Activated CD8-positive, alpha-beta T cell treated with anti-CD3 and anti-CD28 coated beads for 36 hours (primary cell): ENCODE measurements at regions not wholly inside any gene's neighbourhood (a gene's known extent, or its start where the extent isn't known, plus 50 kb on each side); places are given as distances from the start of the nearest gene placed in this dataset.

Source experiments
- ATAC-seq: fragments of 200-7000 bp; cut with Tn5 transposase; one replicate; pipeline ENCODE4 v1.10.0; 2021; ENCODE audit warnings: mild to moderate bottlenecking, moderate library complexity
- CTCF ChIA-PET: fragments of 350-600 bp; sonication (Branson Sonifier 250); formaldehyde crosslinking; loops from one replicate; lab custom pipeline; 2021; ENCODE audit warnings: antibody characterized with exemption; lab: Charles Lee
- POLR2A ChIA-PET: fragments of 350-600 bp; sonication (Branson Sonifier 250); formaldehyde crosslinking; loops from one replicate; lab custom pipeline; 2021; ENCODE audit warnings: antibody characterized with exemption; lab: Charles Lee
- DNase-seq: peaks from one replicate; pipeline ENCODE4 v3.0.0-alpha.2; 2020
- H3K27ac Mint-ChIP-seq: one replicate; pipeline ENCODE4 v1.8.0; 2021; ENCODE audit warnings: mild to moderate bottlenecking, mixed read lengths
- H3K27me3 Mint-ChIP-seq: one replicate; pipeline ENCODE4 v1.8.0; 2021; ENCODE audit warnings: mixed read lengths
- H3K36me3 Mint-ChIP-seq: one replicate; pipeline ENCODE4 v1.8.0; 2021; ENCODE audit warnings: low read depth, mixed read lengths
- H3K4me1 Mint-ChIP-seq: one replicate; pipeline ENCODE4 v1.8.0; 2021; ENCODE audit warnings: low read depth, mixed read lengths
- H3K4me3 Mint-ChIP-seq: one replicate; pipeline ENCODE4 v1.8.0; 2021; ENCODE audit warnings: mild to moderate bottlenecking, moderate library complexity, mixed read lengths
- H3K9me3 Mint-ChIP-seq: one replicate; pipeline ENCODE4 v1.8.0; 2021; ENCODE audit warnings: mixed read lengths
- intact Hi-C: fragments of 100-400 bp; cut with micrococcal nuclease; formaldehyde crosslinking; loops from one replicate; pipeline ENCODE4 v1.10.0; 2022
- TF ChIP-seq, protein P1 (sequence below): fragments of 200-600 bp; IDR thresholded peaks from one replicate; pipeline ENCODE4 v1.8.0; 2022; ENCODE audit warnings: antibody characterized with exemption, mild to moderate bottlenecking

DNA sequence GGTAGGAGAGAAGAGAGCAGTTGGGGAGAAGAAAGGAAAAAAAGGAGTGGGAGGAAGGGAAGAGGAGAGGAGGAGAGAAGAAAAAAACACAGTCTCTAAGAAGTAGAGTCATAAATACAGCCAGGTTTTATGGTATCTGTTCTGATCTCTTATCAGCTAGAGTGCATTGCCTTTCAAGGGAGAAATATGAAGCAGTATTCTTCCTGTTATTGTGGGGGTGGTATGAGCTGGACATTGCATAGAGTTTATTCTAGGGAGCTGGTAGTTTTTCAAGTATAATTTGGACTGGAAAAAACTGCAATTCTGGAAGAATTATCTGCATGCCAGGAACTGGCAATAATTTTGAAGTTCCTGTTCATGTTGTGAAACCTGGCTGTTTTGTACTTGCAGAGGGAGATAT, 54.9 kb upstream of the TAB3 start:
- CTCF ChIA-PET = no interaction called here
- TF ChIP-seq, protein P1, sequence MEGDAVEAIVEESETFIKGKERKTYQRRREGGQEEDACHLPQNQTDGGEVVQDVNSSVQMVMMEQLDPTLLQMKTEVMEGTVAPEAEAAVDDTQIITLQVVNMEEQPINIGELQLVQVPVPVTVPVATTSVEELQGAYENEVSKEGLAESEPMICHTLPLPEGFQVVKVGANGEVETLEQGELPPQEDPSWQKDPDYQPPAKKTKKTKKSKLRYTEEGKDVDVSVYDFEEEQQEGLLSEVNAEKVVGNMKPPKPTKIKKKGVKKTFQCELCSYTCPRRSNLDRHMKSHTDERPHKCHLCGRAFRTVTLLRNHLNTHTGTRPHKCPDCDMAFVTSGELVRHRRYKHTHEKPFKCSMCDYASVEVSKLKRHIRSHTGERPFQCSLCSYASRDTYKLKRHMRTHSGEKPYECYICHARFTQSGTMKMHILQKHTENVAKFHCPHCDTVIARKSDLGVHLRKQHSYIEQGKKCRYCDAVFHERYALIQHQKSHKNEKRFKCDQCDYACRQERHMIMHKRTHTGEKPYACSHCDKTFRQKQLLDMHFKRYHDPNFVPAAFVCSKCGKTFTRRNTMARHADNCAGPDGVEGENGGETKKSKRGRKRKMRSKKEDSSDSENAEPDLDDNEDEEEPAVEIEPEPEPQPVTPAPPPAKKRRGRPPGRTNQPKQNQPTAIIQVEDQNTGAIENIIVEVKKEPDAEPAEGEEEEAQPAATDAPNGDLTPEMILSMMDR = no peak
- Mint-ChIP-seq H3K36me3 (no peaks in the 10 kb centered on the region), H3K9me3 (no peaks in the 10 kb centered on the region), H3K4me1 (no peaks in the 10 kb centered on the region), H3K27me3 (no peaks in the 10 kb centered on the region), H3K4me3 (no peak overlapping the region), H3K27ac (no peak overlapping the region)
- no peak for ATAC-seq
- POLR2A ChIA-PET = no interaction called here
- DNase-seq = no peak
- intact Hi-C loops = no loop called here

DNA sequence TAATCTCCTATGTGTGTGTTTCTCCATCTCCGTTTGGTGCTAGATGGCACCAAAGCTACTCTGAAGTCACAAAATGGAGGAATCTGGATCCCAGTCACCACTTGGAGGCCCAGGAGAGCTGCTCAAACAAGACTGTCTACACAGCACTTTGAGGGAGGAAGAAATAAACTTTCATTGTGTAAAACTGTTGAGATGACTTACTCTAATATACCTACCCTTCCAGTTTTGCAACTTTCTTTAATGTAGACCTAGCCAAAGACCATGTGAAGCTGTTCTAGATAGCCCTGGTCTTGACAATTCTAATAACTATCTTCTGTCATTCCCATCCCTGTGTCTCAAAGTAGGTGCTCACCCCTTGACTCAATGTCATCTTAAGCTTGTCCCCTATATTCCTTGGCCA, 52.8 kb upstream of the TAB3 start:
- ChIA-PET POLR2A (no interaction called here), CTCF (no interaction called here)
- no peaks in the 10 kb centered on the region for H3K36me3 Mint-ChIP-seq
- no peaks in the 10 kb centered on the region for H3K4me1 Mint-ChIP-seq
- H3K27me3 Mint-ChIP-seq = no peaks in the 10 kb centered on the region
- no peak overlapping the region for H3K4me3 Mint-ChIP-seq
- TF ChIP-seq, protein P1 = no peak
- no peak for ATAC-seq
- no peak overlapping the region for H3K27ac Mint-ChIP-seq
- no peaks in the 10 kb centered on the region for H3K9me3 Mint-ChIP-seq
- intact Hi-C loops = no loop called here
- DNase-seq = no peak

DNA sequence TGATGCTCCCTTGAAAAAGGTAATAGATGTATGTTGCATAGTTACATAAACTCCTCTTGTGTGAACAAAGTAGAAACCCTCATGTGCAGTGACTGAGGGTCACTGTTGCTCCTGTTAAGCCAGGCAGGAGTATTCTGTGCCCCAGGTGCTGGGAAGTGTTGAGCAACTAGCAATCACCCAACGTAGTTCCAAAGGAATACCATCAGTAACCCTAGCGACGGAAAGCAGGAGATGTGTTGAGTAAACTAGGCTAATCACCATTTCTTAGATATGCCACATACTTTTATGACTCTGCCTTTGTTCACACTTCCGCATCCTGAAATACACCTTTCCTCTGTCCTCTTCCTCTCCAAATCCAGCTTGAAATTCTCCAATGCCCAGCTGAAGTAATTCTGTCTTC, 50.9 kb upstream of the TAB3 start:
- H3K4me1 Mint-ChIP-seq = no peaks in the 10 kb centered on the region
- H3K27me3 Mint-ChIP-seq = no peaks in the 10 kb centered on the region
- ChIA-PET POLR2A (no interaction called here), CTCF (interaction anchor here (0.6 kb wide), 1 partner anchor 72 kb away, joined by 3 read pairs; no protein-coding TSS in a partner anchor)
- H3K9me3 Mint-ChIP-seq = no peaks in the 10 kb centered on the region
- no peak overlapping the region for H3K4me3 Mint-ChIP-seq
- TF ChIP-seq, protein P1 = no peak
- no peak overlapping the region for H3K27ac Mint-ChIP-seq
- ATAC-seq (no peak), DNase-seq (no peak)
- no peaks in the 10 kb centered on the region for H3K36me3 Mint-ChIP-seq
- intact Hi-C loops = no loop called here
